ENCODE measurements at regions not wholly inside any gene's neighbourhood (a gene's known extent, or its start where the extent isn't known, plus 50 kb on each side); places are given as distances from the start of the nearest gene placed in this dataset.
A peak's percentile ranks its signal among the peaks of the same experiment; 100 is the strongest.

- Histone ChIP-seq H3K27me3 (replicated peaks; ENCODE audit: control insufficient read depth, insufficient read depth, low read length) (no peaks in the 10 kb centered on the region), H3K4me1 (ENCODE audit: control insufficient read depth, insufficient read depth, low read length) (peaks cover 39% of the 10 kb centered on the region), H3K9me3 (ENCODE audit: control insufficient read depth, low read length) (no peaks in the 10 kb centered on the region), H3K9ac (ENCODE audit: low read length) (peak overlapping the region; percentile 38), H3K36me3 (ENCODE audit: control insufficient read depth, insufficient read depth, low read length, severe bottlenecking) (no peaks in the 10 kb centered on the region), H3K4me3 (ENCODE audit: low read length) (no peak overlapping the region)
- DNase-seq (ENCODE audit: low read depth), result peak; percentile 66
Observed at GRCh38 chr5:145362266-145362665, 472.9 kb downstream of the PRELID2 start.

GRCh38 chr5:145360936-145361335 lies 474.2 kb downstream of the PRELID2 start:
- H3K4me3 ChIP-seq (ENCODE audit: low read length), result no peak overlapping the region
- peaks cover 39% of the 10 kb centered on the region for H3K4me1 ChIP-seq (ENCODE audit: control insufficient read depth, insufficient read depth, low read length)
- no peaks in the 10 kb centered on the region for H3K27me3 ChIP-seq (replicated peaks; ENCODE audit: control insufficient read depth, insufficient read depth, low read length)
- H3K9ac ChIP-seq (ENCODE audit: low read length), result peak overlapping the region; percentile 70
- peaks cover 2% of the 10 kb centered on the region for H3K9me3 ChIP-seq (ENCODE audit: control insufficient read depth, low read length)
- no peaks in the 10 kb centered on the region for H3K36me3 ChIP-seq (ENCODE audit: control insufficient read depth, insufficient read depth, low read length, severe bottlenecking)
- DNase-seq (ENCODE audit: low read depth), result peak; percentile 59

- H3K9ac ChIP-seq (ENCODE audit: low read length), result no peak overlapping the region
- no peaks in the 10 kb centered on the region for H3K27me3 ChIP-seq (replicated peaks; ENCODE audit: control insufficient read depth, insufficient read depth, low read length)
- H3K9me3 ChIP-seq (ENCODE audit: control insufficient read depth, low read length), result no peaks in the 10 kb centered on the region
Observed at GRCh38 chr5:145350513-145350912, 484.6 kb downstream of the PRELID2 start.

GRCh38 chr5:145347026-145347616 lies 488.0 kb downstream of the PRELID2 start:
- peak; percentile 84 for DNase-seq (ENCODE audit: low read depth)
- Histone ChIP-seq H3K9ac (ENCODE audit: low read length) (no peak overlapping the region), H3K9me3 (ENCODE audit: control insufficient read depth, low read length) (peaks cover under 1% of the 10 kb centered on the region), H3K27me3 (replicated peaks; ENCODE audit: control insufficient read depth, insufficient read depth, low read length) (no peaks in the 10 kb centered on the region), H3K4me3 (ENCODE audit: low read length) (no peak overlapping the region), H3K4me1 (ENCODE audit: control insufficient read depth, insufficient read depth, low read length) (peaks cover 8% of the 10 kb centered on the region), H3K36me3 (ENCODE audit: control insufficient read depth, insufficient read depth, low read length, severe bottlenecking) (no peaks in the 10 kb centered on the region)

More at GRCh38 chr5:145350513-145350912, 484.6 kb downstream of the PRELID2 start:
- peak; percentile 19 for DNase-seq (ENCODE audit: low read depth)
- Histone ChIP-seq H3K4me3 (ENCODE audit: low read length) (no peak overlapping the region), H3K4me1 (ENCODE audit: control insufficient read depth, insufficient read depth, low read length) (peaks cover 8% of the 10 kb centered on the region), H3K36me3 (ENCODE audit: control insufficient read depth, insufficient read depth, low read length, severe bottlenecking) (no peaks in the 10 kb centered on the region)

GRCh38 chr5:145345511-145346287 lies 489.4 kb downstream of the PRELID2 start:
- peak; percentile 22 for DNase-seq (ENCODE audit: low read depth)

GRCh38 chr5:145341842-145342241 lies 493.3 kb downstream of the PRELID2 start:
- Histone ChIP-seq H3K36me3 (ENCODE audit: control insufficient read depth, insufficient read depth, low read length, severe bottlenecking) (no peaks in the 10 kb centered on the region), H3K4me3 (ENCODE audit: low read length) (no peak overlapping the region), H3K9ac (ENCODE audit: low read length) (no peak overlapping the region), H3K9me3 (ENCODE audit: control insufficient read depth, low read length) (peaks cover 6% of the 10 kb centered on the region), H3K27me3 (replicated peaks; ENCODE audit: control insufficient read depth, insufficient read depth, low read length) (no peaks in the 10 kb centered on the region), H3K4me1 (ENCODE audit: control insufficient read depth, insufficient read depth, low read length) (peaks cover 7% of the 10 kb centered on the region)
- no peak for DNase-seq (ENCODE audit: low read depth)

More at GRCh38 chr5:145345511-145346287, 489.4 kb downstream of the PRELID2 start:
- Histone ChIP-seq H3K4me3 (ENCODE audit: low read length) (no peak overlapping the region), H3K27me3 (replicated peaks; ENCODE audit: control insufficient read depth, insufficient read depth, low read length) (no peaks in the 10 kb centered on the region), H3K36me3 (ENCODE audit: control insufficient read depth, insufficient read depth, low read length, severe bottlenecking) (no peaks in the 10 kb centered on the region), H3K9ac (ENCODE audit: low read length) (no peak overlapping the region), H3K9me3 (ENCODE audit: control insufficient read depth, low read length) (peaks cover 6% of the 10 kb centered on the region), H3K4me1 (ENCODE audit: control insufficient read depth, insufficient read depth, low read length) (peaks cover 8% of the 10 kb centered on the region)

GRCh38 chr5:145340099-145340498 lies 495.0 kb downstream of the PRELID2 start:
- H3K27me3 ChIP-seq (replicated peaks; ENCODE audit: control insufficient read depth, insufficient read depth, low read length), result no peaks in the 10 kb centered on the region
- DNase-seq (ENCODE audit: low read depth), result no peak
- no peaks in the 10 kb centered on the region for H3K4me1 ChIP-seq (ENCODE audit: control insufficient read depth, insufficient read depth, low read length)
- H3K9me3 ChIP-seq (ENCODE audit: control insufficient read depth, low read length), result peaks cover 12% of the 10 kb centered on the region
- no peaks in the 10 kb centered on the region for H3K36me3 ChIP-seq (ENCODE audit: control insufficient read depth, insufficient read depth, low read length, severe bottlenecking)
- H3K4me3 ChIP-seq (ENCODE audit: low read length), result no peak overlapping the region
- H3K9ac ChIP-seq (ENCODE audit: low read length), result no peak overlapping the region

GRCh38 chr5:145324767-145325479 lies 510.2 kb downstream of the PRELID2 start:
- no peak overlapping the region for H3K9ac ChIP-seq (ENCODE audit: low read length)
- no peaks in the 10 kb centered on the region for H3K36me3 ChIP-seq (ENCODE audit: control insufficient read depth, insufficient read depth, low read length, severe bottlenecking)
- peak; percentile 84 for DNase-seq (ENCODE audit: low read depth)
- no peaks in the 10 kb centered on the region for H3K27me3 ChIP-seq (replicated peaks; ENCODE audit: control insufficient read depth, insufficient read depth, low read length)
- H3K4me3 ChIP-seq (ENCODE audit: low read length), result no peak overlapping the region
- peaks cover 7% of the 10 kb centered on the region for H3K4me1 ChIP-seq (ENCODE audit: control insufficient read depth, insufficient read depth, low read length)
- H3K9me3 ChIP-seq (ENCODE audit: control insufficient read depth, low read length), result no peaks in the 10 kb centered on the region

- H3K9me3 ChIP-seq (ENCODE audit: control insufficient read depth, low read length), result no peaks in the 10 kb centered on the region
Observed at GRCh38 chr5:145324101-145324500, 511.0 kb downstream of the PRELID2 start.

GRCh38 chr5:145316282-145316681 lies 518.9 kb downstream of the PRELID2 start:
- Histone ChIP-seq H3K9ac (ENCODE audit: low read length) (no peak overlapping the region), H3K4me1 (ENCODE audit: control insufficient read depth, insufficient read depth, low read length) (no peaks in the 10 kb centered on the region), H3K36me3 (ENCODE audit: control insufficient read depth, insufficient read depth, low read length, severe bottlenecking) (no peaks in the 10 kb centered on the region), H3K27me3 (replicated peaks; ENCODE audit: control insufficient read depth, insufficient read depth, low read length) (no peaks in the 10 kb centered on the region), H3K4me3 (ENCODE audit: low read length) (no peak overlapping the region), H3K9me3 (ENCODE audit: control insufficient read depth, low read length) (no peaks in the 10 kb centered on the region)
- no peak for DNase-seq (ENCODE audit: low read depth)

More at GRCh38 chr5:145324101-145324500, 511.0 kb downstream of the PRELID2 start:
- Histone ChIP-seq H3K4me3 (ENCODE audit: low read length) (no peak overlapping the region), H3K27me3 (replicated peaks; ENCODE audit: control insufficient read depth, insufficient read depth, low read length) (no peaks in the 10 kb centered on the region), H3K36me3 (ENCODE audit: control insufficient read depth, insufficient read depth, low read length, severe bottlenecking) (no peaks in the 10 kb centered on the region), H3K9ac (ENCODE audit: low read length) (no peak overlapping the region), H3K4me1 (ENCODE audit: control insufficient read depth, insufficient read depth, low read length) (peaks cover 7% of the 10 kb centered on the region)
- DNase-seq (ENCODE audit: low read depth), result peak; percentile 43

- Histone ChIP-seq H3K27me3 (replicated peaks; ENCODE audit: control insufficient read depth, insufficient read depth, low read length) (no peaks in the 10 kb centered on the region), H3K9me3 (ENCODE audit: control insufficient read depth, low read length) (no peaks in the 10 kb centered on the region), H3K4me3 (ENCODE audit: low read length) (no peak overlapping the region), H3K4me1 (ENCODE audit: control insufficient read depth, insufficient read depth, low read length) (no peaks in the 10 kb centered on the region), H3K36me3 (ENCODE audit: control insufficient read depth, insufficient read depth, low read length, severe bottlenecking) (no peaks in the 10 kb centered on the region), H3K9ac (ENCODE audit: low read length) (no peak overlapping the region)
- no peak for DNase-seq (ENCODE audit: low read depth)
Observed at GRCh38 chr5:145307866-145308382, 527.2 kb downstream of the PRELID2 start.
